Mucosa of rectum (tissue), 2 donors: ENCODE measurements at regions not wholly inside any gene's neighbourhood (a gene's known extent, or its start where the extent isn't known, plus 50 kb on each side); places are given as distances from the start of the nearest gene placed in this dataset.

Experiments
- H3K27ac ChIP-seq, 2 donors: one replicate each; pipeline ENCODE4 v1.7.0; 2013; ENCODE audit warnings: inconsistent platforms in 2 of 2, low read depth in 2 of 2, low read length in 2 of 2
- H3K27me3 ChIP-seq, 2 donors: one replicate each; pipeline ENCODE4 v1.7.0; 2013; ENCODE audit warnings: low read length in 2 of 2; ENCODE audit not compliant: control insufficient read depth in 2 of 2, insufficient read depth in 2 of 2
- H3K36me3 ChIP-seq, 2 donors: one replicate each; pipeline ENCODE4 v1.7.0; 2013; ENCODE audit warnings: low read length in 2 of 2; ENCODE audit not compliant: control insufficient read depth in 2 of 2, insufficient read depth in 2 of 2
- H3K4me1 ChIP-seq, 2 donors: one replicate each; pipeline ENCODE4 v1.7.0; 2013; ENCODE audit warnings: low read length in 2 of 2, mild to moderate bottlenecking in 1 of 2; ENCODE audit not compliant: control insufficient read depth in 2 of 2, insufficient read depth in 2 of 2
- H3K4me3 ChIP-seq, 2 donors: one replicate each; pipeline ENCODE4 v1.7.0; 2013; ENCODE audit warnings: low read length in 2 of 2
- H3K9ac ChIP-seq, 2 donors: one replicate each; pipeline ENCODE4 v1.7.0; 2013; ENCODE audit warnings: low read length in 2 of 2, low read depth in 1 of 2, mild to moderate bottlenecking in 1 of 2
- H3K9me3 ChIP-seq, 2 donors: one replicate each; pipeline ENCODE4 v1.7.0; 2013; ENCODE audit warnings: low read length in 2 of 2; ENCODE audit not compliant: control insufficient read depth in 2 of 2
- donor health status: healthy.
- donor health status: Normal muscosa, but diverticular disease.

DNA sequence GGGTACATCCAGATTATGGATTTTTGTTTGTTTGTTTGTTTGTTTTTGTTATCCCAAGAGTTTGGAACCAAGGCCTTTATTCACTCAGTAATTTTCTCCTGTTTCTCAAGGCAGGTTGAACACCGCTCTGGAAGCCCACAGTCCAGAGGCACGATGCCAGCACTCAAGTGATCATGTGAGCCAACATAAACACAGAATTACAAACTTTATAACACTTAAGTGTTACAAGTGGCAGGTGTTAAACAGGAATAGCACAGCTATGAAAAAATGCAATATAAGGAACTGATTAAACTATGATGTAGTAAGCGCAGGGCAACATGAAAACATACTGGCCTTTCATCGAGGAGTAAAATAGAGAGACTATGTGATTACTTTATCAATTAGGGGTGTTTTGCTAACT, 1885.8 kb upstream of the SEL1L start:
- H3K4me1 ChIP-seq = no peaks in the 10 kb centered on the region
- H3K9me3 ChIP-seq = no peaks in the 10 kb centered on the region
- H3K9ac ChIP-seq = no peak overlapping the region
- H3K27me3 ChIP-seq = no peaks in the 10 kb centered on the region
- no peaks in the 10 kb centered on the region for H3K36me3 ChIP-seq
- H3K27ac ChIP-seq = no peak overlapping the region
- no peak overlapping the region for H3K4me3 ChIP-seq

DNA sequence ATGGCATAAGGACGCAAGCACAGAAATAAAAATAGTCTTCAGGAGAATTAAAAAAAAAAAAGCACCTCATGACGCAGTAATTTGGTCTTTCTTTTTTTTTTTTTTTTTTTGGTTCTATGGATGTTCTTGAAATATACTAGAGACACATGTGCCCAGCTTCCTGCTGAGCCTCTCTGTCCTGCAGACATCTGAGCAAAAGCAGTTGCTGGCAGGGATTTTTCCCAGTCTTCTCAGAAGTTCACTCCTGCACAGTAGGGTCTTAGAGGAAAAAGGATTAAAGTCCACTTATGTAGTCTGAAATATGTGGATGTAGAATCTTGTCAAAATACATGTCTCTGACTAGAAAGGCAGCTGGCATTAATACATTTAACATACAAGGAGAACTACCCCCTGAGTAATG, 1888.1 kb upstream of the SEL1L start:
- Histone ChIP-seq H3K27ac (no peak overlapping the region), H3K4me3 (no peak overlapping the region), H3K9ac (no peak overlapping the region), H3K9me3 (no peaks in the 10 kb centered on the region), H3K27me3 (no peaks in the 10 kb centered on the region), H3K4me1 (no peaks in the 10 kb centered on the region), H3K36me3 (no peaks in the 10 kb centered on the region)

DNA sequence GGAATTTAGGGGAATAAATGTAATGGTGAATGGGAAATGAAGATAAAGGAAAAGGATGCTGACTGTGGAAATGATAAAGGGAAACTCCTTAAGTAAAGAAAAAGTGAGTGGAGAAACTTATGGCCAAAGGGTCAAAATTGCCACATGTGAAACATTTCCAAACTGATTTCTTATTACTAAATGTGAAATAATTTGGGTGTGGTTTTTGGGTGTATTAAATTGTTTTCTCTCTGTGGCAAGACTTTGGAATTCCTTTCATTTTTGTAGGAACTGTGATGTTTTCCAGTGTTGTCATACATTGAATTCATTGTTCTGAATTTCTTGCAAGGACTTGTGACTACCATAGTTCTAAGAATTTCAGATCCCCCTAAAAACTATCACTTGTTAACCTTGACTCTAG, 1891.5 kb upstream of the SEL1L start:
- no peaks in the 10 kb centered on the region for H3K27me3 ChIP-seq
- no peak overlapping the region for H3K9ac ChIP-seq
- H3K4me3 ChIP-seq = no peak overlapping the region
- no peaks in the 10 kb centered on the region for H3K4me1 ChIP-seq
- H3K27ac ChIP-seq = no peak overlapping the region
- H3K9me3 ChIP-seq = no peaks in the 10 kb centered on the region
- H3K36me3 ChIP-seq = no peaks in the 10 kb centered on the region

DNA sequence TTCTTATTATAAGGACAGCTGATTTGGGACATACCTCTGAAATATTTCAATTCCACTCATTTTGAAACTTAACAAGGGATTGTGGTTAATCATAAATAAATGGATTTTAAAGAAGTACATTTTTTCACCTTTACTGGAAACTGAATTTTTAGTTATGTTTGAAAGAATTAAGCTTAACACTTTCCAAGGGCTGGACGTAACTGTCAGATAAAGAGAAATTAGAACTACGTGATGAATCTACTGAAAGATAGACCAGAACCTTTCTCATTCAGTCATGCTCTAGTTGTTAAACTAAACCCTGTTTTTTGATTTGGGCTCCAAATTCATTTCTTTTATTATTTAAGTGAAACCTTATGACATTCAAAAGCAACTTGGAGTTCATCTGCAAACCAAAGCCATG, 1892.1 kb upstream of the SEL1L start:
- no peaks in the 10 kb centered on the region for H3K36me3 ChIP-seq
- no peaks in the 10 kb centered on the region for H3K27me3 ChIP-seq
- no peaks in the 10 kb centered on the region for H3K4me1 ChIP-seq
- no peak overlapping the region for H3K27ac ChIP-seq
- H3K4me3 ChIP-seq = no peak overlapping the region
- no peaks in the 10 kb centered on the region for H3K9me3 ChIP-seq
- H3K9ac ChIP-seq = no peak overlapping the region

DNA sequence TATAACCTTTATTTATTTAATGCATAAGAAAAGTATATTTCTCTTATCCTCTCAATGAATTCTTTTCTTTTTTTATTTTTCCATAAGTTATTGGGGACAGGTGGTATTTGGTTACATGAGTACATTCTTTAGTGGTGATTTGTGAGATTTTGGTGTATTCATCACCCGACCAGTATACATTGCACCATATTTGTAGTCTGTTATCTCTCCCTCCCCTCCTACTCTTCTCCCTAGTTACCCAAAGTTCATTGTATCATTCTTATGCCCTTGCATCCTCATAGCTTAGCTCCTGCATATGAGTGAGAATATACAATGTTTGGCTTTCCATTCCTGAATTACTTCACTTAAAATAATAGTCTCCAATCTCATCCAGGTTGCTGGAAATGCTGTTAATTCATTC, 1900.0 kb upstream of the SEL1L start:
- Histone ChIP-seq H3K9me3 (no peaks in the 10 kb centered on the region), H3K9ac (no peak overlapping the region), H3K27me3 (no peaks in the 10 kb centered on the region), H3K4me3 (no peak overlapping the region), H3K36me3 (no peaks in the 10 kb centered on the region), H3K27ac (no peak overlapping the region), H3K4me1 (no peaks in the 10 kb centered on the region)

DNA sequence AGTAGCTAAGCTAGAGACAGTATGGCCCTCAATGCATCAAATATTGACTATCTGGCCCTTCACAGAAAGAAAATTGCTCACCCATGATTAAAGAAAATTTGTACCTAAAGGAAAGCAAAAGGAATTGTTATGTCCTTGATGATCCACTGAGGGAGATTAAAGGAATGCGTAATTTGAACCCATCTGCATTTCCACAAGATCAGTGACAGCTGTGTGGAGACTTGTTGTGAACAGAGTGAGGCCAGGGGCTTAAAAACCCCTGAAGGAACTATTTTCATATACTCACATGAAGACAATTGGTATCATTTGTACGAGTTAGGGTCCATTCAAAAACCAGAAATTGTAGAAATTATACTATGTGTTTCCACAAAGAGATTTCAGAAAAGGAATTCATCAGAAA, 1908.1 kb upstream of the SEL1L start:
- H3K36me3 ChIP-seq = no peaks in the 10 kb centered on the region
- H3K9me3 ChIP-seq = no peaks in the 10 kb centered on the region
- H3K9ac ChIP-seq = no peak overlapping the region
- no peaks in the 10 kb centered on the region for H3K27me3 ChIP-seq
- H3K4me1 ChIP-seq = no peaks in the 10 kb centered on the region
- no peak overlapping the region for H3K27ac ChIP-seq
- H3K4me3 ChIP-seq = no peak overlapping the region

DNA sequence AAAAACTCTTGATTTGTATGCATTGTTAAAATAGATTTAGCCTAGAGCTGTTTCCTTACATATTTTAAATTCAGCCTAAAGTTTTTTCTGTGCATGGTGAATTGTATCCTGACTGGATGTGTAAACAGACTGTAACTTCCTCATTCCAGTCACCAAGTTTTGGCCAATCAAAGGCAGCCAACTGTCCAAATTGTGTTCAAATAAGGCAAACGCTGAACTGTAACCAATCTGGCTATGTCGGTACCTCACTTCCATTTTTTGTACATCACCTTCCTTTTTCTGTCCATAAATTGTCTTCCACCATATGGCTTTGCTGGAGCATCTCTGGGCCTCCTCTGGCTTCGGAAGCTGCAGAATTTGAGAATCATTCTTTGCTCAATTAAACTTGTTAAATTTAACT, 1921.9 kb upstream of the SEL1L start:
- Histone ChIP-seq H3K9ac (no peak overlapping the region), H3K27ac (no peak overlapping the region), H3K4me3 (no peak overlapping the region), H3K9me3 (peaks cover 0 to 6% of the 10 kb centered on the region in 2 donors), H3K36me3 (no peaks in the 10 kb centered on the region), H3K27me3 (no peaks in the 10 kb centered on the region), H3K4me1 (no peaks in the 10 kb centered on the region)

DNA sequence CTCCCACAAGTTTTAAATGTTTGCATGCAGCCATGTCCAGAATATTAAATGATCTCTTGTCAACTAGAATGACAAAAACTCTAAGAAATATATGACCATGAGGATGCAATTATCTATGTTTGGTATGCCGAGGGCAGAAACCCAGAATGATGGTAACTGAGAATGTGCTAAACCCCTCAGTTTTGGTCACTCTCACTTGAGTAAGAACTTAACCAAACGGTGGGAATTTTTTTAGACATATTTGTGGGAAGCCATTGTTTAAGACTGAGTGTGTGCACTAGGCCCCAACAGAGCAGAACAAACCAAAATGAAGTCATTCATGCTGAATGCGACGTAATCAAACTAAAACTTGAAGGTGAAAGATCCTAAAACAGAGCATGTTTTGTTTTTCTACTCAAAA, 1927.9 kb upstream of the SEL1L start:
- Histone ChIP-seq H3K27ac (no peak overlapping the region), H3K4me3 (no peak overlapping the region), H3K4me1 (no peaks in the 10 kb centered on the region), H3K9me3 (no peaks in the 10 kb centered on the region), H3K9ac (no peak overlapping the region), H3K27me3 (no peaks in the 10 kb centered on the region), H3K36me3 (no peaks in the 10 kb centered on the region)

DNA sequence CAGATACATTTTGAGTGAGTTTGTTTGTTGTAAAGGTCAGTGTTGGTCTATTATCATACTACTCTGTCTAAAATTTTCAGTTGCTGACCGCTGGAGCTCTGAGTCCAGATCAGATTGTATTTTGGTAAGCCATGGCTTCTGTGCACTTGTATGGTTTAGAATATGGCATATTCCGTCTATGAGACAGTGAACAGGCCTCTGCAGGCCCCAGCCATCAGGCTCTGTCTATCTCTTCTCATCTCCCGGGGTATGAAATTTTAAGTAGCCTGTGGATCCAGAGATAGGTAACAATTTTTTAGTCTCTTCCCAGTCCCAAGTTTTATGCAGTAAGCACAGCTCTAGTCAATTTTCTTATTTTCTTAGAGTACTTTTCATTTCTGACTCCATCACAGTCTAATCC, 1929.1 kb upstream of the SEL1L start:
- Histone ChIP-seq H3K9me3 (no peaks in the 10 kb centered on the region), H3K27ac (no peak overlapping the region), H3K9ac (no peak overlapping the region), H3K36me3 (no peaks in the 10 kb centered on the region), H3K4me3 (no peak overlapping the region), H3K4me1 (no peaks in the 10 kb centered on the region), H3K27me3 (no peaks in the 10 kb centered on the region)

DNA sequence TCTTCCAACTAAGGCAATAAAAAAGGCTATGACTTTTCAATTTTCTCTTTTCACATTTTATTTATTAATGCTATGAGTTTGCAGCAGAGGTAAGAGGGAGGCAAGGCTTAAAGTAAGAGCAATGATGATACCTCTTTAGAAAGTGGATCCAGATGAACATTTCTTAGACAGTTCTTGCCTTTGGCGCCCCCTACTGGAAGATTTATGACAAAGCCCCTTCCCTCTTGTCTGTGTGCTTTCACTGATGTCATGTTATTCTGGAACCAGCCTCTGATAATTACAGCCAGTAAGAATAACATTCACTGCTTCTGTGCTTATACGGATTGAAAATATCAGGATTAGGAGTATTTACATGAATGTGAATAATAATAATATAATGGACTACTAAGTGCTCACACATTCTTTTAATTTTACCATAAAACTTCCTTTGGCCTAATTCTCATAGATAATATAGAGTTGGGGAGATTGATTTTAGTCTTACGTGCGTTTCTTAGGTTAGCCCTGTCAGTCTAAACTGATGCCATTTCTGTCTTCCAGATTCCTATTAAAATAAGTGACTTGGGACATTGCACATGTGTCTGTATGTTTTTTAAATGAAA, 1929.9 kb upstream of the SEL1L start:
- Histone ChIP-seq H3K4me3 (no peak overlapping the region), H3K9ac (no peak overlapping the region), H3K4me1 (no peaks in the 10 kb centered on the region), H3K9me3 (no peaks in the 10 kb centered on the region), H3K36me3 (no peaks in the 10 kb centered on the region), H3K27me3 (no peaks in the 10 kb centered on the region), H3K27ac (no peak overlapping the region)

DNA sequence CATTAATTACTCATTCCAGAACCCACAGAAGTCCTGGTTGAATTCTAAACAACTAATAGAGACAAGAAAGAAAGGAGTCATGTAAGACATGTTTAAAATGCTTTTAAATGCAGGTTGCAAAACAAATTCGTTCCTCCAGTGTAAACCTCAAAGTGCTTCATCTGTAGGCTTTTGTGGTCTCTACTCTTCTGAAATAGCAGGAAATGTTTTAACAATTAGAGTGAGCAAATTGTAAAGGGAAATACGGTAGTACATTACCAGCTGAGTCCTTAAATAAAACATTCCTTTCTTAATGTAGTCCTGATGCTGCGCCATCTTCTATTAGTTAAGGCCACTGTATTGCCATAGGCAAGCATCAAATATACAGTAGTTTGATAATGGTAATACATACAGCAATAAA, 1934.2 kb upstream of the SEL1L start:
- Histone ChIP-seq H3K27ac (no peak overlapping the region), H3K9ac (no peak overlapping the region), H3K36me3 (no peaks in the 10 kb centered on the region), H3K9me3 (no peaks in the 10 kb centered on the region), H3K4me3 (no peak overlapping the region), H3K27me3 (no peaks in the 10 kb centered on the region), H3K4me1 (no peaks in the 10 kb centered on the region)
